HG03135 (cell line): ENCODE measurements at regions not wholly inside any gene's neighbourhood (a gene's known extent, or its start where the extent isn't known, plus 50 kb on each side); places are given as distances from the start of the nearest gene placed in this dataset.

Experiments used
- ATAC-seq: cut with Tn5 transposase; IDR thresholded peaks from one replicate; pipeline ENCODE4 v1.9.1; 2021; ENCODE audit warnings: mild to moderate bottlenecking, moderate library complexity; ENCODE audit not compliant: unreplicated experiment

DNA sequence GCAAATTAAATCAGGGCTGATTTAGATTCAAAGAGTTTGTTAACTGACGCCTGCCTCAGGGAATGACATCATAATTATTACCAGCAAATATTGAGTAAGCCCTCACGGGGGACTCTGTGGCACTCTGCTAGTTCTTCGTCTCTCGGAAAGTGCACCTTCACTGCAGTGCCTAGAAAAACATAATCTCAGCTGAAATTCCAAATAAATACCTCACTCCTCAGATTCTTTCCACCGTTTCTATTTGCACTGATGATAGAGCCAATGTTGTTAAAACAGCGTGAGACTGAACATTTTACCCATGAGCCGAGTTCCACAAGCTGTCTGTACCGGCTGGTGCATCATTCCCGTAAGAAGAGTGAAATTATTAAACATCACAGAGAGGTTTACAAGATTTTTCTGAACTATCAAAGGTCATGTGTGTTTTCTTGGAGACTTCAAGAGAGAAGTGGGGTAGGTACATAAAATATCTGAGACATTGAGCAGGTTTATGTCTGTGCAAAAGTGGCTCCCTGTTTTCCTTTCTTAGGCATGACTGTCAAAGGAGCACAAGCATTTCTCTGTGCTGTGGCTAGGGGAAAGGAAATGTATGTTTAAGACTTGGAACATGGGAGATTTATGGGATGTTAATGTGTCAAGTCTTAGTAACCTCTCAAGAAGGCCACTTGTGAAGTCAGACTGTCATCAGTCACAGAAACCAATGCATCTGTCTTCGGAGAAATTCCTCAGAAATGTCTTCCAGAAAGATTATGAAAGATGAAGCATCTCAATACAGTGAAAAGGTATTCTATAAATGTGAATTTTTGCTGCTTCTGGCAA is 119.6 kb downstream of the CBLL2 start:
- ATAC-seq: no peak

DNA sequence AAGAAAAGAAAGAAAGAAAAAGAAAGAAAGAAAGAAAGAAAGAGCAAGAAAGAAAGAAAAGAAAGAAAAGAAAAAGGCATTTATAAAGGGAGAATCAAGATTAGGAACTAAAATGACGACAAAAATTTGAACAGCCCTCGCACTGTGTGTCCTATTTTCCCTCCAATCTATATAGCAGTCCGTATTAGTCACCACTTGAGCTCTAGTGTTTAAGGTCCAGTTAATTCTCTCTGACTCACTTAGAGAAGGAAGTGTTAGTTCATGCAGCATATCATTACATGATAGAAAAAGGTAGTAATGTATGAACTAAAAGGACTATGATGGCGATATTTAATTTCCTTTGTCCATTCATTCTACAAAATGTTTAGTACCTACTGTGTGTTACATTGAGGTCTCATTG is 122.7 kb downstream of the CBLL2 start:
- no peak for ATAC-seq

DNA sequence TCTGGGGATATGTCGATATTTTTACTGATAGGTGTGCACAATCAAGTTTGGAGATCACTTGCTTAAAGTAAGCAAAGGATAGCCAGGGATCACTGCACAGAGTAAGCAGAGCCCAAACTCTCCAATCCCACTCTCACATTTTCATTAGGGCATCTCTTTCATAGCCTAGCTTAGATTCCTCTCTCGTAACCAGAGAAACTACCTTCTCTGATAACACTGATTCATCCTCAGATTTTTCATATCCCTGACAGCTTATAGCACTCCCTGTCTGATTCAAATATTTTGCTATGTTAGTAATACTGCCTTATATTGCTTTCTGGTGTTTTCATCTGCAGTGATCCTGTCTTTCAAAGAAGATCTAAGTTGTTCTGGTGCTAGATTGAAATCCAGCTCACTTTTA is 123.7 kb downstream of the CBLL2 start:
- no peak for ATAC-seq

DNA sequence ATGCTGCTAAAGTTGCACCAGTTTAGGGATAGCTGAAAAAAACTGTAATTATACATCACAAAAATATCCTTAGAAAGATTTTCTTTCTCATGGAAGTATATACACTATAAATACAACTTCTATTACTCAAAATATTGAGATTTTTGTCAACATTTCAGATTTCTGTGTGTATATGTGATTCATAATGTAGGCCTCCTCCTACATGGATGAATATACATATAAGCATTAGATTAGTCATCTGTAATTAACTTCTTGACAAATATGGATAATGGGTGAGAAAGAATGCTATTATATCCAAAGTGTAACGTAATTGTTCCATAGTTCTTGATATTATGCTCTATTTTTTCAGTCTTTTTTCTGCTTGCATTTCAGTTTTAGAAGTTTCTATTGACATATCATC is 124.9 kb downstream of the CBLL2 start:
- ATAC-seq: no peak

DNA sequence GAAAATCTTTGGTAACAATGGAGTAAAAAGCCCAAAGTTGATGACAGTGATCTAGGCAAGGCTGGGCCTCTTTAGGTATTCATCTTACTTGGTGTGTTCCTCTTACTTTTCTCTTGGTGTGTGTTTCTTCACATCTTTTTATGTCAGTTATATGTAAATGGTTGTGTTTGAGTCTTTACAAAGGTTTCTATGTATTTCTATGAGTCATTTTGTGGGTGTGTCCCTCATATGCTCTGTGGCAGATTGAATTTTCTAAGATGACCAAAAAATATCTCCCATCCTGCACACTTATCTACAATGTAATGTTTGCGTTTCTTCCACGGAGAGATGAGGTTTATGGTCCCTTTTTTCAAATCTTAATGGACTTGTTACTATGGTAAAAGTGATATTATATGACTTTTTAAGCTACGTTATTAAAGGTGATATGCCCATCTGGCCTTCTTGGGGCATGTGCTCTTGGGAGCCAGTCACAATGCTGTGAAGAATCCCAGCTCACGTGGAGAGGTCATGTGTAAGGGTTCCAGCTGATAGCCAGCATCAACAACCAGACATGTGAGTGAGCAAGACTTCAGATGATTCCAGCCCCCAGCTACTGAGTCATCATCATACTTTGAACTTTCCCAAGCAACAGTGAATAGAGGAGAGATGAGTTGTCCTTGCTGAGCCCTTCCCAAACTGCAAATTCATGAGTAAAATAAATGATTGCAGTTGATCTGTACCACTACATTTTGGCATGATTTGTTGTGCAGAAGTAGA is 126.9 kb downstream of the CBLL2 start:
- no peak for ATAC-seq

DNA sequence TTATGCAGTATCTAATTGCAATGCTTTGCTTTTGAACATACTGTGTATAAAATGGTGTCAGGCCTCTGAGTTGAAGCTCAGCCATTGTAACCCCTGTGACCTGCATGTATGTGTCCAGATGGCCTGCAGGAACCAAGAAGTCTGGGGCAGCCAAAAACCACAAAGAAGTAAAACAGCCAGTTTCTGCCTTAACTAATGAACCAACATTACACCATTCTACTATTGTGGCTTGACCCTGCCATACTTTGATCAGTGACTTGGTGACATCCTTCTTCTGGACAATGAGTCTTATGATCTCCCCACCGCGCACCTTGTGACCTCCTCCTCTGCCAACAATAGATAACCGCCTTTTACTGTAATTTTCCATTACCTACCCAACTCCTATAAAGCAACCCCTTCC is 131.6 kb downstream of the CBLL2 start:
- ATAC-seq: no peak

DNA sequence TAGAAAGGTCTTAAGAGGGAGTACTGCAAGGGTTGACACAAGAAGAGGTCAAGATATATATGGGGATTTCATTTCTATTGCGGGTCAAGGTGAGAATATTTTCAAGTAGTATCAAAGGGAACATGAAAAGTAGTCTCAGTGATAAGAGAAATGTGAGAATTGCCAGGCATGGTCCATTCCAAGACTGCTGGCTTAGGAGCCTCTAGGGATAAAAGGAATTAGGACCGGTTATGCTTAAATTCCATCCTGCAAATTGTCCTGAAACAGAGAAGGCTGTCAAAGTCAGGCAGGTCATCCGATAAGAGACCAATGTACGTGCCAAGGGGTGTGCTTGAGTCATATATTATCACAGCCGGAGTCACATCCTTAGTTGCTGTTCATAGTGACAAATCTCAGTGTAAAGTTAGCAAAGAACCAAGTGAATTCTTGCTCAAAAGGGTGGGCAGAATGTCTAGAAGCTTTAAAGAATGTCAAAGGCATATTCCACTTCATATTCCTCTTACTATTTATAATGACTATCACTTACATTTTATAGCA is 133.6 kb downstream of the CBLL2 start:
- no peak for ATAC-seq

DNA sequence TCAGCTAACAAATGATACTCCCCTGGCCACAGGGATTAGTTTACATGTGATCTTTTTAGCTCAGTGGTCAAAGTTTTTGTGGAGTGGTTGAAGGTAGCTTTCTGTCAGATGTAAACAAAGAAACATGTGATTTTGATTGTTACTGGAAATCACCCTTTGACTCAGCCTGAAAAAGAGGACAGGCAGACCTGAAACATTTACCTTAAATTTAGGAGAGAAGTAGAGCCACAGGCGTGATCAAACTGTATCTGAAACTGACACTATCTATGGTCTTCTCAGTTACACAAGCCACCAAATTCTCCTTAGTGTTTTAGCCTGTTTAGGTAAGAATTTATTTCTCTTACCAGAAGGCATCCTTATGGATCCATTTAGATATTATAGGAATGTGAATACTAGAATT is 136.7 kb downstream of the CBLL2 start:
- no peak for ATAC-seq

DNA sequence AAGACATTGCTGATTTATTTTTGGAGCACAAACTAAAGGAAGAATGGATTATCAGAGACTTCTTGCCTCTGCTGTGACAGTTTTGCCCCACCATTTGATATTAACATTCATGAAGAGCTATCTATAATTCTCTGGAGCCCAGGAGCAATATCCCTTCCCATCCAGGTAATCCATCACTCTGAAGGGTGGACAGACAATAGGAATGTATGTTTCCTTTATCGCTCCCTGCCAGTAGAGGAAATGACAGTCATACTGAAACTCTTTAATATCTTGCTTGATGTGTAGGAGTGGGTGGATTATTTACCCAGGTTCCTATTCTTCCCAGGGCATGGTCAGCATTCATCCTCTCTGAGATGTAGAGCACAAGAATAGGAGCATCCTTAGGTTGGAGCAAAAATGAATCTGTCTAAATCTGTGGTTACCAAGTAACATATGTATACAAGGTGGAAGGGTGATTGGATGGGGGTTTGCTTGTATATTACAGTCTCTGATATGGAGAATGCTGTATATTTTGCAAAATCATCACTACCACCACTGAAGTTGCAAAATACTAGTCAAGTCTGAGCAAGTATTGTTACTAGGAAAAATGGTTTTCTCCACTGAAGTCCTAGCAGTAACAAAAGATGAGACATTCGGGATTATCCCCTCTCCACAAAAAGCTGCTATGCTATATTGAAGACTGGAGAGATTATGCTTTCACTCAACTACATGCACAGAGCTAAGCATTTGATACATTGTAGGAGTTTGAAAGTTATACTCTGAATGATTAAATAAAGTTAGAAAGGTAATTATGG is 151.6 kb downstream of the CBLL2 start:
- ATAC-seq: no peak

DNA sequence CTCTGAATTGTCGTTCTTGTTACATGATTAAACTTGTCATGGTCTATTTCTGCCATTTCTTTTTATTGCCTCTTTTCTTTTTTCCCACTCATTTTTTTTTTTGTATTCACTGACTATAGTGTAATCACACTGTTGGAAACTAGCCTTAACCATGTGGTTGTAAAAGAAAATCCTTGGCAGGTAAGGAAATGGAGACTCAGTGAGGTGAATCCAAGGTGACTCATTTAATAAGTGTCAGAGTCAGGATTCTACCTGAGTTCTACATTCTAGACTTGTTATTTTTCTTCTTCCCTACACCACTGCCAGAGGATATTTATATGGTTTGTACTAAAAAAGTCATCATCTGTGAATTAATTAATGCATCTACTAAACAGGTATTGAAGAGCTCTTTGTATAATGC is 152.2 kb downstream of the CBLL2 start:
- ATAC-seq: no peak

DNA sequence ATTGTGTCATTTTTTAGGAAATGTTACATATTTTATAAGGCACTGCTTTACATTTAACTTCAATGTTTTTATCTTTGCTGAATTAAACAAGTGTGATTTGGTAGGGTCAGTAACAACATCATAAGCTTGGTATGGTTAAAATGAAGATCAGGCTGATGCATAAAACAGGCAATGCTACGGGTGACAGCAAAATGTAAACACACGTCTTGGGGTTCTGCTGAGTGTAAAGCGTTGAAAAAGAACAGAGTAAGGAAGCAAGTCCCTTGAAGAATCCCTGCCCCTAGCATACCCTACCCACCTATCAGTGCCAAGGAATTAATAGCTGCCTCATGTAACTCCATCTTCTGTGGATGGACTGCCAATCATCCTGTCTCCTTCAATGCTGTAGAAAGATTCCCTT is 157.0 kb downstream of the CBLL2 start:
- no peak for ATAC-seq

DNA sequence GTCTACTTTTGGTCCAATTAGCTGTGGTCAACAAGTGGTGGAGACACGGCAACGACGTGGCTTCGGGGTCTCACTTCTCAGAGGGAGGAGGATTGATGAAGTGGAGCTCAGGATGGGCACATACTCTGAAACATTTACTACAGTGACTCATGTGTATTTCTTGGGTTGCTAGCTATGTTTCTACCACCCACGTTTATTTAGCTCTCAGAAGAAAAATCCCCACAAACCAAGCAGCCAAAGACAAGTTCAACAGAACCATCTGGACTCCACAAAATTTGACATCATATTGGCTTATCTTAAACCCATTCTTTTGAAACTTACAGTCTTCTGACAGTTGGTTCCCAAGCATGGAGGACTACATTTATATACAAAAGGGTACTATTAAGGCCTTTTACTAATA is 158.0 kb downstream of the CBLL2 start:
- no peak for ATAC-seq

DNA sequence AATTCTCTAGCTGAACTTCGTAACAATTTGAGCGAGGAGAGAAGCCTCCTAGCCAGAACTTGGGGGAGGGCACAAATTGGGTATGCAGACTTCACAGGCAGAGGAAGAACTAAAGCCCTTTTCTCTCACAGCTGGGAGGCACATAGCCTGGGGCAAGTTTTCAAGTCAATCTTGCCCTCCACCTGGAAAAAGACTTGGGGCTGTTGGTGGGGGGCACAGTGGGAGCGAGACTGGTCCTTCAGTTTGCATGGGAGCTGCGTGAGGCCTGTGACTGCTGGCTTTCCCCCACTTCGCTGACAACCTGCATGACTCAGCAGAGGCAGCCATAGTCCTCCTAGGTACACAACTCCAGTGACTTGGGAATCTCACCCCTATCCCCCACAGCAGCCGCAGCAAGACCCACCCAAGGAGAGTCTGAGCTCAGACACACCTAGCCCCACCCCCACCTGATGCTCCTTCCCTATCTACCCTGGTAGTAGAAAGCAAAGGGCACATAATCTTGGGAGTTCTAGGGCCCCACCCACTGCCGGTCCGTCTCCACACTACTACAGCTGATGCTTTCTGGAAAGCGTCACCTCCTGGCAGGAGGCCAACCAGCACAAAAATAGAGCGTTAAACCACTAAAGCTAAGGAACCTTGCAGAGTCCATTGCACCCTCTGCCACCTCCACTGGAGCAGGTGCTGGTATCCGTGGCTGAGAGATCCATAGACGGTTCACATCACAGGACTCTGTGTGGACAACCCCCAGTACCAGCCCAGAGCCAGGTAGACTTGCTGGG is 160.8 kb downstream of the CBLL2 start:
- ATAC-seq: no peak

DNA sequence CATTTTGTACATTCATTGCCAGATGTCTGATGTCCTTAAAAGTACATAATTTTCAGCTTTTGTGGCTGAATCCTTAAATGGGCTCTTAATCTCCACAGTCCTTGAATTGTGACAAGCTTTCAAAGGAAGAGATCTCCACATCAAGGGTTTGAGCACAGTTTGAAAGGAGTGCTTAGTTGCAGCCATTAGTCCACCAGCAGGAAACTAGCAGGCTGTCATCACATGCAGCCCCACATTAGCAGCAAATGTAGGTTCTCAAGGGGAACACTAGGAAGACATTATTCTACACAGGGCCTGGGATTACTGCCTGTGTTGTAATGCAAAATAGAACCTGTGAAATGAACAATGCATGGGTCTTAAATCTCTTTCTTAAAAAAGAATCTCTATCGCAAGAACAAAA is 173.2 kb downstream of the CBLL2 start:
- no peak for ATAC-seq

DNA sequence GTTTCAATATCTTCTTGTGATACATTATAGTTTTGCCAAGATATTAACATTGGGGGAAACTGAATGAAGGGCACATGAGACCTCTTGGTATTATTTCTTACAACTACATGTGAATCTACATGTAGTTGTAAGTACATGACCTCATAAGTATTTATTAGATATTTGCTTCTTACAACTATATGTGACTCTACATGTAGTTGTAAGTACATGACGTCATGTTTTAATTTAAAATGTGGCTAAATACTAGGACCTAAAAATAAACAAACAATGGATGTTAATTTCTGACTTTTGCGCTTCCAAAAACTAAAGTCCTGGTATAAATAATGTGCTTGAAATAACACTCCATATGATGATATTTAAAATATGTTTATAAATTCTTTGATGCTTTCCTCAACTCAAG is 190.2 kb downstream of the CBLL2 start:
- ATAC-seq: no peak

DNA sequence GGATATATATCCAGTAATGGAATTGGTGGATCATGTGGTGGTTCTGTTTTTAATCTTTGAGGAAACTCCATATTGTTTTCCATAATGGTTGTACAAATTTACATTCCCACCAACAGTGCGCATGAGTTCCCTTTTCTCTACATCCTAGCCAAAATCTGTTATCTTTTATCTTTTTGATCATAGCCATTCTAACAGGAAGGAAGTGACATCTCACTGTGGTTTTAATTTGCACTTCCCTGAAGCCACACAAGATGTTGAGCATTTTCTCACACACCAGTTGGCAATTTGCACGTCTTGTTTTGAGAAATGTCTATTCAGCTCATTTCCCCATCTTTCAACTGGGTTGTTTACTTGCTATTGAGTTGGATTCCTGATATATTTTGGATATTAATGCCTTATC is 194.9 kb downstream of the CBLL2 start:
- ATAC-seq: no peak

DNA sequence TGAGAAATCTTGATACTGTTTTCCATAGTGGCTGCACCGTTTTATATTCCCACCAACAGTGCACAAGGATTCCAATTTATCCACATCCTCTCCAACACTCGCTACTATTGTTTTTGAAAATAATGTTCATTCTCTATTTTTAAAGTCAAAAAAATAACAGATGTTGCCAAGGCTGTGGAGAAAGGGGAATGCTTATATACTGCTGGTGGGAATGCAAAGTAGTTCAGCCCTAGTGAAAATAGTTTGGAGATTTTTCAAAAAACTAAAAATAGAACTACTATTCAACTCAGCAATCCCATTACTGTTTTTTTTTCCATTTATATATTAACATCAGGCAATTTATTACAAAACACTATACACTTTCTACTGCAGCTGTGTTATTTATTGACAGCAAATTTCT is 208.7 kb downstream of the CBLL2 start:
- ATAC-seq: no peak

DNA sequence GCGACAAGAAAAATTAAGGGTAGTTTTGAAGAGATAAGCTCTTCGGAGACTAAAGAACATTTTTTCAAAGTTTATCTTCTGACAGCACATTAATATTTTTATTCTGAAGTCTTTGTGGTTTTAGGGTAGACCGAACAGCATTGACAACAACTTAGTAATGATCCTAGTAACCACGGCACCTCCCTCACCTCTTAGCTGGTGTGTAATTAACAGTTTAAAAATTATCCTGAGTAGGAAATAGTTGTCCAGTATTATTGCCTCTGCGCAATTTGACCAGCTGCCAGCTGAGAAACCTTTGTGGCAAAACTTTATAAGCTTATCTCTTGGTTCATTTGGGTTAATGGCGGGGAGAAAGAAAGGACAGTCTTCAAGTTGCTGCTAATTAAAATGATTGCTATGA is 213.6 kb downstream of the CBLL2 start:
- ATAC-seq: no peak

DNA sequence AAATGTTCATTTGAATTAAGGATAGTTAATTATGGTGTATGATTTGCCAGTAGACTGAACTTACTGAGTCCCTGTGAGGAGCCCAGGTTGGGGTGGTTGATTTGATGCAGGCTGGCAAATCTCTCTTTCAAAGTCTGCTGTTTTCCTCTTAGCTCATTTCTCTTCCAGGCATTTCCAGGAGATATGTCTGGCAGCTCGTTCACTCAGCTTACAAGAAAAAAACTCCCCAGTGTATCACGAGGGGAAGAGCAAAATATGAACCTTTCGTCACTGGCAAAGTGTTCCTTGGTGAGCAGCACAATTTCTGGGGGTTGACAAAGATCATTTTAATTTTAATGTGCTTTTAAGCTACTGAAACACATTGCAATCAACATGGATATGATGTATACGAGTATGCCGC is 244.2 kb downstream of the CBLL2 start:
- no peak for ATAC-seq

DNA sequence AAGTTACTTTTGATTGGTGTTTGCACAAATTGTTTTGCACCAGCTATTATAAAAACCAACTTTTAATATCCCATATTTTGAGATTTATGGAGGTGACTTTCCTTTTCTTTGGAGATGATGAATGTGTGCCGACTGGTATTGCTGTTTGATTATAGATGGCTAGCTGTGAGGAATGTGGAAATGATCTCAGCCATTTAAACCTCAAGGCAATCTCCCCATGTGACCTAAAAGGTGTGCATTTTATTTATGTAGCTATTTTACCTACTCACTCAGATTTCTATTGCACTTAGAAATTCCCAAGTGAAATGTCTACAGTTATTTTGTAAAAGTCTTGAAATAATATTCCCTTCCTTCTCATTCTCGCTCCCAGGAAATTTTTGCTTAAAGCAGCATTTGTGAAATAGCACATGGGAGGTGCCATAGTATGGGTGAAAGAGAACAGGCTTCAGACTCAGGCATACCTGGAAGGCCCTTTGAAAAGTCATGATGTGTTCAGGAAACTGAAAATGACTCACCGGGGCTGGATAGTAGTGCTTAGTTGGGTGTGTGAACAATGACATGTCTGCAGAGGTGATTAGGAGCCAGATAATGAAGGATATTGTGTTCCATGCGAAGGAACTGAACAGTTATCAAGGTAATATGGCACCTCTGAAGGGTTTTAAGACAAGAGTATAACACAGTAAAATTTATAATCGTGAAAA is 247.6 kb downstream of the CBLL2 start:
- no peak for ATAC-seq
